CD4-positive, alpha-beta T cell treated with Interleukin-12 subunit alpha and Interleukin-12 subunit beta, for 1 hour (primary cell): ENCODE measurements at regions not wholly inside any gene's neighbourhood (a gene's known extent, or its start where the extent isn't known, plus 50 kb on each side); places are given as distances from the start of the nearest gene placed in this dataset.

ENCODE experiments used
- DNase-seq: peaks from one replicate; pipeline ENCODE4 v3.0.0-alpha.2; 2020

DNA sequence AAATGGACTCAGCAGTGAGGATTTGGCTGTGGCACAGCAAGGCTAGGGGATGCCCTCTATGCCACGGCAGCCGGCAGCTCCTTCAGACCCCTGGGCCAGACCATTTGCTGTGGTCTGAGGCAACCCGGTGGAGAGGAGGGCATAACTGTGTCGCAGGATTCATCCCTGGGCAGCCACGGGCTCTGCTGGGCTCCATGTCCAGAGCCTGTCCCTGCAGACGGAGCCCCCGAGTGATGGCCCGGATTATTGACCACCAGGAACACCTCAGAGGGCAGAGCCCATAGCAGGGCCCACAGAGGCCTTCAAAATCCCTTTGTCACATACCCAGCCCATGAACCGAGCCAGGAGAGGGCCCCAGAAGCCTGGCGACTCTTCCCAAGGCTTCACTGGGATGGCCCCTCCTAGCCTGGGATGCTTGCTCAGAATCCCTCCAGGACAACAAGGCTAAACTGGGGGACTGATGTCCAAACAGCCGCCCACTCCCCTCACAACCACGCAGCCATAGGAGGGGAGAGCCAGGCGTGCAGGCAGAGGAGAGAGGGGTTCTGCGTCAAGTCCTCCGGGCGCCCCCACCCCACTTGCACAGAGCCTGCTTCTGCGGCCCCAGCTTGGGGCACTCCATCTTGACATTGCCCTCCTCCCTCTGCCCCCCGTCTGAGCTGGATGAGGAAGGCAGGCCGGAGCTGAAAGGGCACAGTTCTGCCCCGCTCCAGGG, 68.2 kb upstream of the AFDN start:
- DNase-seq, result no peak

DNA sequence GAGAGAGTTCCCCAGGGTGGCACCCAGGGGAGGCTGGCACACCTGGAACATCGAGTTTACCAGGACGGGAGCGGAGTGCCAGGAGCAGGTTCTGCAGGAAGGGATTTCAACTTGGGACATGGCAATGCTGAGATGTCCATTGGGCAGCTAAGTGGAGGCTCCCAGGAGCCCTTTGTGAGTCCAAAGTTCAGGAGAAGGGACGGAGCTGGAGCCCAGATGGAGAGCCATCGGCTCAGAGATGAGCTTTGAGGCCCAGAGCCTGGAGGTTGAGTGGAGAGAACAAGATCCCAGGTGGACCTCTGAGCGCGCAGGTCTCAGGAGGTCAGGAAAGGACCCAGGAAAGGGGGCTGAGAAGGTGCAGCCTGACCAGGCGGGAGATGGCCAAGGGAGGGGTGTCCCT, 67.5 kb upstream of the AFDN start:
- no peak for DNase-seq

- no peak for DNase-seq
Observed at GRCh38 chr6:167759912-167760311, 66.8 kb upstream of the AFDN start.

DNA sequence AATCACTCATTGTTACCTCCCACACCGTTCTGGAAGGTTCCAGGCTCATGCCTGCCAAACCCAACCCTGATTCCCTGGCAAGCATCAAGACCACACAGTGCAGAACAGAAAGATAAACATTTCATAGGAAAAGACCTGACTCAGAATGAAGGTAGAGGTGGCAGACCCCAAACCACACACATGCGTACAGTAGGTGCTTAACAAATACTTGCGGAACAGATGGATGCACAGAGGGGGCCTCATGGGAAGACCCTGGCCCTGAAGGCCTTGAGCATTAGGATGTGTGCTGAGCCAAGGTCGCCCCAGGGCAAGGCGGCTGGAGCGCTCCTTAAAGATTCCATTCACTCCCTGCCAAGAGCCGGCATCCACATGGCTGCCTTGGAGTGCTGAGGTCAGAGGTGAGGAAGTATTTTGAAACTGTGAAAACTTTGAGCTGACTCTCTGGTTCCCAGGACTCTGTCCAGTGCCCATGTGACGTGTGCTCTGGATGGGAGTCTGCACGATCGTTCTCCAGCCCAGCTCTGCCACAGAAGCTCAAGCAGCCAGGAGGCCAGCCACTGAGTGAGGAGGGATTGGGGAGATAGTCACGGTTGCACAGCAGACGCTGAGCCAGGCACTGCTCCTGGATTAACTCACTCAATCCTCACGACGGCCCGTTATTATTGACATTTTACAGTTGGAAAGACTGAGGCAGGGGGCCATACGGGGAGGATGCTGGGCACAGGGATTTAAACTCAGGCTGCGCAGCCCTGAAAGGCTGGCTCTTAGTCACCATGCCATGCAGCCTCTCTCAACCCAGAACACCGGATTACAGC, 65.5 kb upstream of the AFDN start:
- no peak for DNase-seq

- no peak for DNase-seq
Observed at GRCh38 chr6:167761794-167762258, 64.9 kb upstream of the AFDN start.

DNA sequence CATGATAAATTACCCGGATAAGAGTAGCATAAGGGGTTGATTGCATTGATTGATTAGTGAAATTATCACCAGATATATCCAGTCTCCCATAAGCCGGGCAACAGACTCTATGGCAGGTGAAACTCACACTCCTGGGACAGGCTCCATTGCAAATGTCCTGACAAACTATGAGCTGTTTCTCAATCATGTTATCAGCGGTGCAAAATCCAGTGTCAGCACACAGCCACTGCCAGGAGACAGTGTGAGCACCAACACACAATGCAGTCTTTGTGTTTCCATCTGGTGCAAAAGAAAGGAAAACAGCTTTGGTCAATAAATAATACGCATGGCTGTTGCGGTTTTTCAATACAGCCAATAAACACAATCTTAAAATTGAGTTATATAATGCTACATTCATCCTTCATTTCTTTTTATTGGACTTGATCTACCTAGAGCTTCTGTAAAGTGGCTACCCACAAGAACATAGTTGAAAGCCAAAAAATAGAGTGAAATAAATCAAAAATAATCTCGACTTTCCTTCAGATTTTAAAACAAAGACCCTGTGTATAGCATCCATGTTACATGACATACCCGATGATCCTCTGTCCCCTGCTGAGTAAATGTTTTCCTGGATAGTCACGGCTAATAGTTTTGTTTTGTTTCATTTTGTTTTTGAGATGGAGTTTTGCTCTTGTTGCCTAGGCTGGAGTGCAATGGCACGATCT, 64.3 kb upstream of the AFDN start:
- no peak for DNase-seq

GRCh38 chr6:167763056-167763944, 63.4 kb upstream of the AFDN start:
- DNase-seq, result no peak

GRCh38 chr6:167764215-167764614, 62.5 kb upstream of the AFDN start:
- no peak for DNase-seq

DNA sequence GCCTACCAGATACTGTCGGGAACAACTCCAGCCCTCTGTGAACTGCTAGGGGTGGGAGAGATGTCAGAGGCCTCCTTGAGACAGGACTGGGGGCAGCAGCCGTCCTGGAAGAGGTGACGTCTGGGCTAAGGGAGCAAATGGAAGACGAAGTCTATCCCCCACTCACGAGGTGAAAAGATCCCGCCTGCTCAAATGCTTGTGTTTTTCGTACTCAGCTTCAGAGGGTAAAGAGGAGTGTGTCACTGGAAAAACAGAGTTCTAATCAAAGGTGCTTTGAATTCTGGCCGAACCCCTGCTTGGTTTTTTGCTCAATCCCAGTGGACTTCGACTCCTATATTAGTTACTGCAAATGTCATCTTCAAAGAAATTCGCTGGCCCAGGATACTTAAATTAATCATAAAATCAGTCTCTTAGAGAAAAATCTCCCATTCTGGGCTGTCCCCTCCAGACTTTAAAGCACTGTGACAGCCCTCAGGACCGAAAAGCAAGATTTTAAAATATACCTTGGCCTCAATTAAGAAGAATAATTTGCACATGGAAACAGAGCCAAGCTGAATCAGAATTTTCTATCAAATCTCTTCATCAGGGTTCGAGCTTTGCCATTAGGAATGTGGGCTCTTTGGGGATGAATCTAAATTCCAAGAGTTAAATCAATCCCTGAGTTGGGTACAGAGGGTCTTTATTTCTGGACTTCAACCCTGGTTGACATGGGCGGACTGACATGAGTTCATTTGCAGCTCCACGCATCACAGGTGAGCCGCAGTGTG, 61.8 kb upstream of the AFDN start:
- no peak for DNase-seq

GRCh38 chr6:167766986-167767714, 59.6 kb upstream of the AFDN start:
- no peak for DNase-seq

DNA sequence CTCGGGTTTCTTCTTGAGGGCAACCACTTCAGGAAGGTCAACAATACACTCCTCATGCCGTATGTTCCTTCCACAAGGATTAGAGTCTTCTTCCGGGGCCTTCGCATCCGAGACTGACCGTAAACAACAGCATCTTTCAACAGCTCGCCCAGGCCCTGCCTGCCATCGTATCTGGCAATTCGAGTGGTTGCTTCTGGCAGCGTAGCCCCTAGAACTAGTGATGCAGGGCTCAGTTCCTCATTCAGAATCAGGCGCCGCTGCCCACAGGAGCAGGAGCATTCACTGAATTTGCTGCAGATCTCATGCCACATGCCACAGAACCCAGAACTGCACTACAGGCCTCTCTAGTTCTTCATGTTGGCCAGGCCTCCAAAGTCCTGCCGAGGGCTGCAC, 59.0 kb upstream of the AFDN start:
- DNase-seq, result no peak

GRCh38 chr6:167768471-167769215, 58.1 kb upstream of the AFDN start:
- no peak for DNase-seq

DNA sequence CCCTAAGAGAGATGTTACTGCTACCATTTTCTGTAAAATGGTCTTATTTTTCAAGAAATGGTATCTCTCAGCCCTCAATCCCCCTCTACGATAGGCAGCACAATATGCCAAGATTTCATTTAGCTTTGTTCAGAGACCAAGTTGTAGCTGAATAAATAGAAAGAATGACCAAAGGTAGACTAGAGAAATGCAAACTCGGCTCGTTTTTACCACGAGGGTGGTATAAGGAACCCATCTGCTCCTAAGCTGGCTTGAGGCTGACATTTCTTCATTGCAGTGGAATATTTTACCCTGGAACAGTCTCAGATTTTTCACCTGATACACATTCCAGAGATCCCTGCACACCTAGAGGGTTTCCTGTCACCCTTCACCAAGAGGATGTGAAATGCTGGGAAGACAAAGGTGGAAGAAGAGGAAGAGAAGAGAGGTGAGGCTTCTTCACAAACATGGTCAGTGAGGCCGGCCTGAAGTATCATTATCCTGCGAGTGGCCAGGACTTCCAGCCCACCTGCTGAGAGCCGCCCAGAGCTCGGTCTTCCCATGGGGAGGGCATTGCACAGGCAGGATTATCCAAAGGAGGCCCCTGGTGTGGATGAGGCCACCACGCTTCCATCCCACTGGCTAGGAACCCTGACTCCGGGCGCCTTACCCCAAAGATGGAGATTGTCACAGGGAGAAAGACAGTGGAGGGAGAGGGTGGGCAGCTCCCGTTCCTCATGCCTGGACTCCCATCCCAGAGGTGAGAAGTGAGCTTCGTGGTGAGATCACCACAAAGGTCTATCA, 57.1 kb upstream of the AFDN start:
- no peak for DNase-seq

GRCh38 chr6:167770291-167770955, 56.3 kb upstream of the AFDN start:
- DNase-seq, result no peak

- no peak for DNase-seq
Observed at GRCh38 chr6:167774881-167775280, 51.8 kb upstream of the AFDN start.

GRCh38 chr6:167776906-167777627, 49.6 kb upstream of the AFDN start:
- DNase-seq, result no peak
